Right renal pelvis (tissue), 4 donors: ENCODE measurements at regions not wholly inside any gene's neighbourhood (a gene's known extent, or its start where the extent isn't known, plus 50 kb on each side); places are given as distances from the start of the nearest gene placed in this dataset.

ENCODE experiments used
- DNase-seq, 4 donors: peaks; one replicate each; pipeline ENCODE4 v3.0.0-alpha.2; 2013; ENCODE audit warnings: low read depth in 4 of 4, low spot score in 3 of 4, missing footprints in 1 of 4

GRCh38 chr1:60988891-60989290 is 93.5 kb upstream of the NFIA start:
- no peak for DNase-seq

- DNase-seq: no peak
Measured at GRCh38 chr1:60987904-60988303, 94.5 kb upstream of the NFIA start.

GRCh38 chr1:60984062-60984799 is 98.1 kb upstream of the NFIA start:
- DNase-seq: peak; percentile 66 to 79 (median 72)

GRCh38 chr1:60983701-60984061 is 98.7 kb upstream of the NFIA start:
- DNase-seq: no peak

GRCh38 chr1:60982539-60982938 is 99.8 kb upstream of the NFIA start:
- DNase-seq: no peak

- no peak for DNase-seq
Measured at GRCh38 chr1:60981357-60981756, 101.0 kb upstream of the NFIA start.

- no peak for DNase-seq
Measured at GRCh38 chr1:60978421-60979357, 103.7 kb upstream of the NFIA start.

GRCh38 chr1:60977661-60978060 is 104.7 kb upstream of the NFIA start:
- no peak for DNase-seq

- DNase-seq: no peak
Measured at GRCh38 chr1:60974524-60975372, 107.6 kb upstream of the NFIA start.

GRCh38 chr1:60973668-60974067 is 108.7 kb upstream of the NFIA start:
- no peak for DNase-seq

GRCh38 chr1:60972841-60973364 is 109.5 kb upstream of the NFIA start:
- no peak for DNase-seq

- DNase-seq: no peak
Measured at GRCh38 chr1:60971330-60971729, 111.0 kb upstream of the NFIA start.

GRCh38 chr1:60969971-60970509 is 112.3 kb upstream of the NFIA start:
- DNase-seq: no peak

GRCh38 chr1:60965280-60965854 is 117.0 kb upstream of the NFIA start:
- DNase-seq: no peak

- DNase-seq: no peak
Measured at GRCh38 chr1:60963167-60963940, 119.0 kb upstream of the NFIA start.

- DNase-seq: no peak
Measured at GRCh38 chr1:60960891-60961461, 121.4 kb upstream of the NFIA start.

GRCh38 chr1:60959701-60960100 is 122.7 kb upstream of the NFIA start:
- no peak for DNase-seq

GRCh38 chr1:60958001-60958400 is 124.4 kb upstream of the NFIA start:
- no peak for DNase-seq

GRCh38 chr1:60956520-60956919 is 125.8 kb upstream of the NFIA start:
- no peak for DNase-seq
